HEK293T (cell line): ENCODE measurements at regions not wholly inside any gene's neighbourhood (a gene's known extent, or its start where the extent isn't known, plus 50 kb on each side); places are given as distances from the start of the nearest gene placed in this dataset.

Experiments used
- CTCF ChIA-PET: fragments of 350-600 bp; formaldehyde crosslinking; extraction: SDS; loops from one replicate; lab custom pipeline; 2021; ENCODE audit warnings: antibody characterized with exemption, inconsistent platforms; lab: Yijun Ruan, JAX
- POLR2A ChIA-PET: fragments of 350-600 bp; formaldehyde crosslinking; extraction: SDS; loops from one replicate; lab custom pipeline; 2020; ENCODE audit warnings: antibody characterized with exemption, inconsistent platforms; lab: Yijun Ruan, JAX
- DNase-seq: peaks from one replicate; pipeline ENCODE4 v3.0.0; 2012; ENCODE audit warnings: mixed read lengths; ENCODE audit errors: extremely low spot score
- ARNT ChIP-seq: fragments of 450-650 bp; IDR thresholded peaks from 2 replicates; pipeline ENCODE4 v1.6.1; 2017; ENCODE audit warnings: mild to moderate bottlenecking
- BHLHE40 ChIP-seq: fragments of 450-650 bp; IDR thresholded peaks from 2 replicates; pipeline ENCODE4 v1.6.1; 2016; ENCODE audit warnings: mild to moderate bottlenecking, moderate library complexity, borderline replicate concordance
- CTBP1 ChIP-seq: fragments of 450-650 bp; IDR thresholded peaks from 2 replicates; pipeline ENCODE4 v1.6.1; 2016; ENCODE audit warnings: borderline replicate concordance
- ELF4 ChIP-seq: fragments of 450-650 bp; IDR thresholded peaks from 2 replicates; pipeline ENCODE4 v1.6.1; 2017; ENCODE audit warnings: antibody characterized with exemption
- FOXA1 ChIP-seq: fragments of 450-650 bp; IDR thresholded peaks from 2 replicates; pipeline ENCODE4 v1.6.1; 2016; ENCODE audit warnings: mild to moderate bottlenecking
- FOXK2 ChIP-seq: fragments of 450-650 bp; IDR thresholded peaks from 2 replicates; pipeline ENCODE4 v1.6.1; 2016; ENCODE audit warnings: mild to moderate bottlenecking
- FOXM1 ChIP-seq: fragments of 450-650 bp; IDR thresholded peaks from 2 replicates; pipeline ENCODE4 v1.6.1; 2017; ENCODE audit warnings: mild to moderate bottlenecking, borderline replicate concordance
- HDGF ChIP-seq: fragments of 450-650 bp; IDR thresholded peaks from 2 replicates; pipeline ENCODE4 v1.6.1; 2017; ENCODE audit warnings: antibody characterized with exemption, borderline replicate concordance
- L3MBTL2 ChIP-seq: fragments of 450-650 bp; conservative IDR thresholded peaks from 2 replicates; pipeline ENCODE4 v1.6.1; 2016; ENCODE audit warnings: mild to moderate bottlenecking
- LEF1 ChIP-seq: fragments of 450-650 bp; IDR thresholded peaks from 2 replicates; pipeline ENCODE4 v1.6.1; 2017; ENCODE audit warnings: mild to moderate bottlenecking, borderline replicate concordance
- NFRKB ChIP-seq: fragments of 450-650 bp; IDR thresholded peaks from 2 replicates; pipeline ENCODE4 v1.6.1; 2016; ENCODE audit warnings: mild to moderate bottlenecking, moderate library complexity
- SP1 ChIP-seq: fragments of 450-650 bp; IDR thresholded peaks from 2 replicates; pipeline ENCODE4 v1.6.1; 2017
- SUZ12 ChIP-seq: fragments of 450-650 bp; IDR thresholded peaks from 2 replicates; pipeline ENCODE4 v1.6.1; 2016; ENCODE audit warnings: mild to moderate bottlenecking
- TARDBP ChIP-seq: fragments of 450-650 bp; IDR thresholded peaks from 2 replicates; pipeline ENCODE4 v1.6.1; 2016
- ZNF384 ChIP-seq: fragments of 450-650 bp; IDR thresholded peaks from 2 replicates; pipeline ENCODE4 v1.6.1; 2016
- TF ChIP-seq, protein P1 (sequence below): fragments of 450-650 bp; IDR thresholded peaks from 2 replicates; pipeline ENCODE4 v1.6.1; 2016

DNA sequence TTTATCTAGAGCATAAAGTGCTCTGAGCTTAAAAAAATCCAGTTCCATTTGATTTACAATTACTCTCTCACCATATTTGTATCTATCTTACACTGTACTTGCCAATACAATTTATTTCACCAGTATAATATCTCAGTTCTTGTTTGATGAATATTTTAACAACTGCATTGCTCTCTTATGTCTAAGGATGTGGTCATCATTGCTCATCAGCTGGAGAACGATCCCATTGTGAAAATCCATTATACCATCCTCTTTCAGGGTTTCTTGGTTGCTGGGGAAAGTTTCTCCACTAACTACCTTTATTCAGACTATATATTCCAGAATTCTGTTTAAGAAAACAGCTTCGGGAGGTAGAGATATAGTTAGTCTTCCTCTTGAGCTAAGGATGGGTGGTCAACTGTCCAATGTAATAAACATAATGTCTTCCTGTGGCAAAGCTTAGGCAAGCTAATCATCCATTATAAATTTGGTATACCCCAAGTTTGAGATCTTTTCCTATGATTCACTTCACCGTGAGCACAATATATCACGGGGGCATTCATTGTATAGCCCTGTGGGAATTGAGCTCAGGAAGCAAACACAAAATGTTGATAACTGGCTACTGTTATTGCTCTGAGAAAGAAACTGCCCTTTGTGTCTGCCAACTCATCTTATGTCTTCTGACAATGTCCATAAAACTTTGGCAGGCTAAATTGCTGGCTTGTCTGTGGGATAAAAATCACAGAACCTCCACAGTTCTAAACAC is 2361.9 kb downstream of the ARAP2 start:
- ChIA-PET CTCF (no interaction called here), POLR2A (no interaction called here)
- TF ChIP-seq ARNT (no peak), FOXK2 (no peak), BHLHE40 (no peak), SP1 (no peak), L3MBTL2 (no peak), HDGF (no peak), SUZ12 (no peak), ZNF384 (no peak), ELF4 (no peak), FOXM1 (no peak), CTBP1 (no peak)
- TF ChIP-seq, protein P1, sequence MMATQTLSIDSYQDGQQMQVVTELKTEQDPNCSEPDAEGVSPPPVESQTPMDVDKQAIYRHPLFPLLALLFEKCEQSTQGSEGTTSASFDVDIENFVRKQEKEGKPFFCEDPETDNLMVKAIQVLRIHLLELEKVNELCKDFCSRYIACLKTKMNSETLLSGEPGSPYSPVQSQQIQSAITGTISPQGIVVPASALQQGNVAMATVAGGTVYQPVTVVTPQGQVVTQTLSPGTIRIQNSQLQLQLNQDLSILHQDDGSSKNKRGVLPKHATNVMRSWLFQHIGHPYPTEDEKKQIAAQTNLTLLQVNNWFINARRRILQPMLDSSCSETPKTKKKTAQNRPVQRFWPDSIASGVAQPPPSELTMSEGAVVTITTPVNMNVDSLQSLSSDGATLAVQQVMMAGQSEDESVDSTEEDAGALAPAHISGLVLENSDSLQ, result no peak
- no peak for DNase-seq

DNA sequence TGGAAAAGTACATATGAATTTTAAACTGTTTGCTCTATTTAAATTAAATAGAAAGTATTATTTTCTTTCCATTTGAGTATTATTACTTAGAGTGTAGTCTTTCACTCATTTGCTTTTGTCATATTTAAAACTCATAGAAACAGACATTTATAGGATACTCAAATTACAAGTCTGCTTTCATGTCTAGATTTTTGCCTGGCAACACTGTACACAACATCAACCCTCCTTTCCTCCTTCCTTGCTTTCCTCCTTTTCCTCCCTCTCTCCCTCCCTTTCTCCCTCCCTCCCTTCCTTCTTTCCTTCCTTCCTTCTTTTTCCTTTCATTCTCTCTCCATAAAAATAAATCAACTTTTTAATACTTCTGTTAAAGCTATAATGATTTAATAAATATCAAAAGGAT is 2361.2 kb downstream of the ARAP2 start:
- ChIA-PET POLR2A (no interaction called here), CTCF (no interaction called here)
- DNase-seq, result no peak
- TF ChIP-seq L3MBTL2 (no peak), CTBP1 (no peak), NFRKB (no peak), TARDBP (no peak), FOXM1 (no peak), HDGF (no peak), FOXK2 (no peak), BHLHE40 (no peak), FOXA1 (no peak)
- TF ChIP-seq, protein P1, result no peak

DNA sequence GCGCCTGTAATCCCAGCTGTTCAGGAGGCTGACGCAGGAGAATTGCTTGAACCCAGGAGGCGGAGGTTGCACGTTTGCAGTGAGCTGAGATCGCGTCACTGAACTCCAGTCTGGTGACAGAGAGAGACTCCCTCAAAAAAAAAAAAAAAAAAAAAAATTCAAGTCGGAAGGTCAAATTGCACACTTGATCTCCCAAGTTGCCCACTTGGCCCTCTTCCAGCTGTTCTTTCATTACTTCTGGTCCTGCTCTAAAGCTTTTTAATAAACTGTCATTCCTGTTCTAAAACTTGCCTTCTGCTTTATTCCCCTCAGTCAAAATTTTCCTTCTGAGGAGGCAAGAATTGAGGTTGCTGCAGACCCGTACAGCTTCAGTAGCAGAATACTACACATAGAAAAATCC is 2358.0 kb downstream of the ARAP2 start:
- no peak for TF ChIP-seq ELF4
- TF ChIP-seq CTBP1, result no peak
- no peak for TF ChIP-seq TARDBP
- TF ChIP-seq BHLHE40, result no peak
- no peak for TF ChIP-seq LEF1
- TF ChIP-seq FOXA1, result no peak
- TF ChIP-seq HDGF, result no peak
- no peak for TF ChIP-seq L3MBTL2
- TF ChIP-seq NFRKB, result no peak
- TF ChIP-seq ZNF384, result no peak
- no peak for TF ChIP-seq FOXK2
- TF ChIP-seq SP1, result no peak
- no peak for TF ChIP-seq FOXM1
- no peak for TF ChIP-seq SUZ12
- TF ChIP-seq ARNT, result no peak
- TF ChIP-seq, protein P1, result no peak
- ChIA-PET POLR2A (no interaction called here), CTCF (no interaction called here)
- no peak for DNase-seq

DNA sequence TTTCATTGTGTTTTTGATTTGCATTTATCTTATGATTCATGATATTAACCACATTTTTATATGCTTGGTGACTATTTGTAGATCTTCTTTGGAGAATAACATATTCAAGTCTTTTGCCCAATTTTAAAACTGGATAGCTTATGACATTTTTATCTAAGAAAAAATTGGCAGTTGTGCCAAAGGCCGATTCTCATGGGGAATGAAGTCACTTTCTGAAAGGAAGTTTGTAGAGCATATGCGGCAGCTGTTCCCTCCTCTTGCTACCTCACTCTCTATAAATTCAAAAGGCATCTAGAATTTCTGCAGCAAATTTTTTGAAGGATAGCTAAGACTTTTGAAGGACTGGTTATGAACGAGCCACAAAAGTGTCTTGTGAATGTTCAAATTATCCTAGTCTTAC is 2353.5 kb downstream of the ARAP2 start:
- TF ChIP-seq, protein P1, result no peak
- TF ChIP-seq LEF1 (no peak), TARDBP (no peak), ARNT (no peak), SUZ12 (no peak), NFRKB (no peak)
- CTCF ChIA-PET, result no interaction called here
- POLR2A ChIA-PET, result no interaction called here
- DNase-seq, result no peak

DNA sequence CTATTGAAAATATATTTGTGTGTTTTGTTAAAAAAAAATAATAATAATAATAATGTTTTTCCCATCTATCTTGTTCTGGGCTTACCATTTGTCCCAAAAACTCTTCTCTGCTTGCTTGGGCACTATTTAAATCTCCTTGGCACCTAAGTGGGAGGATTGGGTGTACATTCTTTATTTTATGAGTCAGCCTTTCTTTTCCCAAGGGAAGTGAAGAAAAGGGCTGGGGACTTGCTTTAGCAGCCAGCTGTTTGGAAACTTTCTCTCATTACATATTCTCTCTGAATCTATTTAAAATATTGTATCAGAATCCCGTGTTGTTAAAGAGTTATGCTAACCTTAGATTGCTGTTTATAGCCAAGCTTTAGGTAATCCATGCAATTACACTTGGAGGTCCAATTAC is 2332.4 kb downstream of the ARAP2 start:
- ChIA-PET CTCF (no interaction called here), POLR2A (no interaction called here)
- no peak for TF ChIP-seq FOXM1
- TF ChIP-seq FOXK2, result no peak
- no peak for TF ChIP-seq LEF1
- TF ChIP-seq L3MBTL2, result no peak
- TF ChIP-seq SP1, result no peak
- no peak for TF ChIP-seq BHLHE40
- no peak for TF ChIP-seq TARDBP
- no peak for TF ChIP-seq ELF4
- no peak for TF ChIP-seq ARNT
- TF ChIP-seq SUZ12, result no peak
- TF ChIP-seq, protein P1, result no peak
- TF ChIP-seq ZNF384, result no peak
- TF ChIP-seq CTBP1, result no peak
- TF ChIP-seq HDGF, result no peak
- no peak for DNase-seq
